Endothelial cell (in vitro differentiated cells): ENCODE measurements at regions not wholly inside any gene's neighbourhood (a gene's known extent, or its start where the extent isn't known, plus 50 kb on each side); places are given as distances from the start of the nearest gene placed in this dataset.

Source experiments
- DNase-seq: peaks from one replicate; pipeline ENCODE4 v3.0.0; 2021; ENCODE audit warnings: low spot score
- H3K27ac Mint-ChIP-seq: one replicate; pipeline ENCODE4 v1.8.0; 2021; ENCODE audit warnings: mixed read lengths, inconsistent platforms; ENCODE audit not compliant: unreplicated experiment
- H3K27me3 Mint-ChIP-seq: one replicate; pipeline ENCODE4 v1.8.0; 2021; ENCODE audit warnings: mild to moderate bottlenecking, moderate library complexity, mixed read lengths, inconsistent platforms; ENCODE audit not compliant: unreplicated experiment
- H3K36me3 Mint-ChIP-seq: one replicate; pipeline ENCODE4 v1.8.0; 2021; ENCODE audit warnings: mild to moderate bottlenecking, low read depth, mixed read lengths, inconsistent platforms; ENCODE audit not compliant: unreplicated experiment
- H3K4me1 Mint-ChIP-seq: one replicate; pipeline ENCODE4 v1.8.0; 2021; ENCODE audit warnings: mild to moderate bottlenecking, mixed read lengths, inconsistent platforms; ENCODE audit not compliant: unreplicated experiment
- H3K4me3 Mint-ChIP-seq: one replicate; pipeline ENCODE4 v1.8.0; 2021; ENCODE audit warnings: mild to moderate bottlenecking, mixed read lengths, inconsistent platforms; ENCODE audit not compliant: unreplicated experiment
- H3K9me3 Mint-ChIP-seq: one replicate; pipeline ENCODE4 v1.8.0; 2021; ENCODE audit warnings: mixed read lengths, inconsistent platforms; ENCODE audit not compliant: unreplicated experiment
- TF ChIP-seq, protein P1 (sequence below): fragments of 200-600 bp; sonication (generic); IDR thresholded peaks from one replicate; pipeline ENCODE4 v1.5.0; 2021; ENCODE audit warnings: antibody characterized with exemption; ENCODE audit not compliant: unreplicated experiment

DNA sequence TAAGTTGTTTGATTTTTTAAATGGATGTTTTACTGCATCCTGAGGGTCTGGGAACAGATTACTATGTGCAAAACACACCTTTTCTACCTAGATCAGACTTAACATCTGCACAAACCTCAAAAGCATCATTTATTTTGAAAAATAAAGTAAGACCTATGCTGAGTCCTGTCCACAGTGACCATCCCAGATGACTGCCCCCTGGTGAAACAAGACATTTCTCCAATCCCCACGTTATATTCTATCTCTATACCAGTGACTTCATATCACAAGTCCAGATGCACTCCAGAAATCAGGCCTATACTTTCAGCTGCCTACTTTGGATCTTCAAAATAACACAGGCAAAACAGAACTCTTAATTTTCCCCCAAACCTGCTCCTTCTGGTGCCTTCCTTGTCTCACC, 143.2 kb downstream of the P2RY1 start:
- H3K4me1 Mint-ChIP-seq = no peaks in the 10 kb centered on the region
- no peak overlapping the region for H3K4me3 Mint-ChIP-seq
- TF ChIP-seq, protein P1, sequence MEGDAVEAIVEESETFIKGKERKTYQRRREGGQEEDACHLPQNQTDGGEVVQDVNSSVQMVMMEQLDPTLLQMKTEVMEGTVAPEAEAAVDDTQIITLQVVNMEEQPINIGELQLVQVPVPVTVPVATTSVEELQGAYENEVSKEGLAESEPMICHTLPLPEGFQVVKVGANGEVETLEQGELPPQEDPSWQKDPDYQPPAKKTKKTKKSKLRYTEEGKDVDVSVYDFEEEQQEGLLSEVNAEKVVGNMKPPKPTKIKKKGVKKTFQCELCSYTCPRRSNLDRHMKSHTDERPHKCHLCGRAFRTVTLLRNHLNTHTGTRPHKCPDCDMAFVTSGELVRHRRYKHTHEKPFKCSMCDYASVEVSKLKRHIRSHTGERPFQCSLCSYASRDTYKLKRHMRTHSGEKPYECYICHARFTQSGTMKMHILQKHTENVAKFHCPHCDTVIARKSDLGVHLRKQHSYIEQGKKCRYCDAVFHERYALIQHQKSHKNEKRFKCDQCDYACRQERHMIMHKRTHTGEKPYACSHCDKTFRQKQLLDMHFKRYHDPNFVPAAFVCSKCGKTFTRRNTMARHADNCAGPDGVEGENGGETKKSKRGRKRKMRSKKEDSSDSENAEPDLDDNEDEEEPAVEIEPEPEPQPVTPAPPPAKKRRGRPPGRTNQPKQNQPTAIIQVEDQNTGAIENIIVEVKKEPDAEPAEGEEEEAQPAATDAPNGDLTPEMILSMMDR = no peak
- no peaks in the 10 kb centered on the region for H3K36me3 Mint-ChIP-seq
- H3K27me3 Mint-ChIP-seq = no peaks in the 10 kb centered on the region
- no peaks in the 10 kb centered on the region for H3K9me3 Mint-ChIP-seq
- no peak overlapping the region for H3K27ac Mint-ChIP-seq
- DNase-seq = no peak

DNA sequence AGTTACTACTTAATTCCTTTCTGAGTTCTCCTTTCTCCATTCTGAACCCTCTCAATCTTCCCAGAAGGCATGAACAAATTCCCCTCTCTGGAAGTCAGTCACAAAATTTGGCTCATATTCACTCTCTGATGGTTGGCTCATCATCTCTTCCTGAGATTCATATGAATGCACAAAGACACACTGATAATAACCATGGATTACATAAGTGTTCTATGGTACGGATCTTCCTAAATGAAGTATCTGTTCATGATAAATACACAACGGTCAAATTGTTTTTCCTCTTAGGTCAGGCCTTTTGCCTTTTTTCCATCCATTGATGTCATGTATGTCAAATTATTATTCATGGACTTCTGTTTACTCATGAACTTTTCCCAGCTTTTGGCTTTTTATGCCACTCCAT, 162.6 kb downstream of the P2RY1 start:
- Mint-ChIP-seq H3K4me3 (no peak overlapping the region), H3K9me3 (no peaks in the 10 kb centered on the region), H3K4me1 (no peaks in the 10 kb centered on the region), H3K36me3 (no peaks in the 10 kb centered on the region), H3K27ac (no peak overlapping the region), H3K27me3 (peaks cover 2% of the 10 kb centered on the region)
- TF ChIP-seq, protein P1 = no peak
- DNase-seq = no peak

DNA sequence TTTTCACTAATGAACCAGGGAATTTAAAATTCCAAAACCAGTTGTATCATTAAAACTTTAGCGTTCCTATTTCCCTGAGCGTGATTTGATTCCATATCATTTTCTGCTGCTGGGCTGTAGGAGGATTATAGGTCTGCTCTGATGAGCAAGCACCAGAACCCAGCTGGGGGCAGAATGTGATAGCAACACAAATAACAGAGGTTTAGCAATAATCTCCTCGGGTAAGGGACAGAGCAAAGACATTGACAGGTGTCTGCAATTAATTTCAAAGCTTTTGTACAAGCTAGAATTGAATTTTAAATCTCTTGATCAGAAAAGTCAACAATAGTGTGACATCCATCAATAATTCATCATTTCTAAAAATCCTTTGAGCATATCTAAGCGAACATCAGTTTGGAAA, 163.4 kb upstream of the RAP2B start:
- Mint-ChIP-seq H3K4me3 (no peak overlapping the region), H3K4me1 (no peaks in the 10 kb centered on the region), H3K9me3 (no peaks in the 10 kb centered on the region), H3K27ac (no peak overlapping the region), H3K36me3 (no peaks in the 10 kb centered on the region), H3K27me3 (no peaks in the 10 kb centered on the region)
- no peak for DNase-seq
- TF ChIP-seq, protein P1 = no peak

DNA sequence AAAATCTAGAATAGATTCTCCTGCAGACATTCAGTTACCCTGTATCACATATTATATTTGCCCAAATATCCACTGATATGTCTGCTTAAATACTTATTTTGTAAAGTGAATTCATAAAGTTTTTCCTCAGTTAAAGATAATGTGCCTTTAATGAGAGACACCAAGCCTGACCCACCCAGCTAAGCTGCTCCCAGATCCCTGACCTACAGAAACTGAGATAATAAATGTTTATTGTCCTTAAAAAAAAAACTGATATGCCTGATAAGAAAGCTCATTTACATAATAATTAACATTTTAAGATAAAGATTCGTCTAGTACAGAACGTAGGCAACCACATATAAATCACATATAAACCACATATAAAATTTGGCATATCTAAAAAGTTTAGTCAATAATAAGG, 161.7 kb upstream of the RAP2B start:
- H3K9me3 Mint-ChIP-seq = no peaks in the 10 kb centered on the region
- no peak overlapping the region for H3K27ac Mint-ChIP-seq
- no peaks in the 10 kb centered on the region for H3K4me1 Mint-ChIP-seq
- no peak for DNase-seq
- no peaks in the 10 kb centered on the region for H3K36me3 Mint-ChIP-seq
- TF ChIP-seq, protein P1 = no peak
- no peaks in the 10 kb centered on the region for H3K27me3 Mint-ChIP-seq
- H3K4me3 Mint-ChIP-seq = no peak overlapping the region

DNA sequence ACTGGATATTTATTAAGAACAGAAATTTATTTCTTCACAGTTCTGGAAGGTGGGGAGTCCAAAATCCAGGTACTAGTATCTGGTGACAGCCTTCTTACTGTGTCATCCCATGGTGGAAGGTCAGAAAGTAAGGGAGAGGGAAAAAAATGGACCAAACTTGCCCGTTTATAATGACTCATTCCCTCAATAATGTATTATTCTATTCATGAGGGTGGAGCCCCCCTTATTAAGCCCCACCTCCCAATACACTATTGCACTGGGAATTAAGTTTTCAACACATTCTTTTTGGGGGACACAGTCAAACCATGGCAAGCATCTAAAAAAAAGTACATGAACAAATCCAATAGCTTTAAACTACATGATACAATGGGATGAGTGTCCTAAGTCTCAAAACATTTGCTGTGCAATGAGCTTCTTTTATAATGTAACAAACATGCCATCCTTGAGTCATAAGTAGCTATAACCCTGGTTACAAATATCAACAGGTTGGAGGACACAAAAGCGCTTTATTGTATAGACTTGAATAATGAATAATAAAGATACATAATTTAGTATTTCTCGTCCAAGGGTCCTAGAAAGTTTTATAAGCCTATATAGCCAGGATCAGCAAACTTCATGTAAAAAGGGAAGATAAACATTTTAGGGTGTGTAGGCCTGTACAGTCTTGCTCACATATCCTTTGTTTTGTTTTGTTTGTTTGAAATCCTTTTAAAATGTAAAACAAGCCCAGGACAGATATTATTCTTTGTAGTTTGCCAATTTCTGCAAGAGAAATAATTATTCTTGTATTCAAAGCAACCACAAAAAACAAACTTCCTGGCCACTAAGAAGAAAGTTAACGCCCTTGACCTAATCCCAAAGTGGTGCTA, 160.6 kb upstream of the RAP2B start:
- H3K27me3 Mint-ChIP-seq = no peaks in the 10 kb centered on the region
- H3K9me3 Mint-ChIP-seq = no peaks in the 10 kb centered on the region
- no peaks in the 10 kb centered on the region for H3K4me1 Mint-ChIP-seq
- no peaks in the 10 kb centered on the region for H3K36me3 Mint-ChIP-seq
- no peak overlapping the region for H3K27ac Mint-ChIP-seq
- TF ChIP-seq, protein P1 = no peak
- DNase-seq = no peak
- H3K4me3 Mint-ChIP-seq = no peak overlapping the region
